Hematopoietic multipotent progenitor cell (in vitro differentiated cells): ENCODE measurements at regions not wholly inside any gene's neighbourhood (a gene's known extent, or its start where the extent isn't known, plus 50 kb on each side); places are given as distances from the start of the nearest gene placed in this dataset.
"Not testable (repeated sequence)": the region's sequence is repeated elsewhere in the genome, so short reads cannot be mapped to it uniquely, and the experiment has no call there.

ENCODE experiments used
- DNase-seq, 3 donors: peaks; one replicate each; pipeline ENCODE4 v3.0.0-alpha.2; 2011 to 2015; ENCODE audit warnings: low read depth in 2 of 3, low spot score in 2 of 3

DNA sequence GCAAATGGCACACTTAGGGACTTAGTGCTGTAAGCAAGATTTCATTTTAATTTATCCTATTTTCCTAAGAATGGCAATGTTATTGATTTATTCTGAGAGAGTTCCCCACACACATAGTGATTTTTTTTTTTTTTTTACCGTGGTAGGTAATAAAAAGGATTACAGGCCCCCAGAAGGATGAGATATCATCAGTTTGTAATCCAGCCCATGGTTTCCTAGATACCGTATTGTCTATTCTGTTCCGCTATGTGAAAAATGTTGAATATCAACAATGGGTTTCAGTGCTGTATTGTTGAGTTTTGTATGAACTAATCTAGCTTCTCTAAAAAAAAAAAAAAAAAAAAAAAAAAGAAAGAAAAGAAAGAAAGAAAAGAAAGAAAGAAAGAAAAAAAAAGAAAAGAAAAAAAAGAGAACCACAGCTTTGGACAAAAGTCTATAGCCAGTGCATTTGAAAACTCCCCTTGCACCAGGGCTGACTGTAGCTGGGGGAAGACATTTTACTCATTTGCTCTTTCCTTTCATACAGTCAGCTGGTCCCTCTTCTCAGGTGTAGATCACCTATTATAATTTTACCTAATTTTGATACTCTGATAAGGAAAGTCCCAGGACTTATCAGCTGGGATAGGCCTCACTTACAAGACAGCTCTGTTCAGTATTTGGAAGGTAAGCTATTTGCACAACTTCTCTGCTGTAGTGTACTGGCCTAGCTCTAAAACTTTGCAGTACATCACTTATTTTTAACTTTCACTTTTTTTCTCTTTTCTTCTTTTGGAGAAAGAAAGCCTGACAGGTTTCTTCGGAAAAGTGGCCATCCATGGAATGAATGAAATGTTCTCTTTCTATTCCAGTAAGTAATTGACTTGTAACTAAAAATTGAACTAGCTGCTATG, 101.4 kb upstream of the SOX2 start:
- DNase-seq: no peak

DNA sequence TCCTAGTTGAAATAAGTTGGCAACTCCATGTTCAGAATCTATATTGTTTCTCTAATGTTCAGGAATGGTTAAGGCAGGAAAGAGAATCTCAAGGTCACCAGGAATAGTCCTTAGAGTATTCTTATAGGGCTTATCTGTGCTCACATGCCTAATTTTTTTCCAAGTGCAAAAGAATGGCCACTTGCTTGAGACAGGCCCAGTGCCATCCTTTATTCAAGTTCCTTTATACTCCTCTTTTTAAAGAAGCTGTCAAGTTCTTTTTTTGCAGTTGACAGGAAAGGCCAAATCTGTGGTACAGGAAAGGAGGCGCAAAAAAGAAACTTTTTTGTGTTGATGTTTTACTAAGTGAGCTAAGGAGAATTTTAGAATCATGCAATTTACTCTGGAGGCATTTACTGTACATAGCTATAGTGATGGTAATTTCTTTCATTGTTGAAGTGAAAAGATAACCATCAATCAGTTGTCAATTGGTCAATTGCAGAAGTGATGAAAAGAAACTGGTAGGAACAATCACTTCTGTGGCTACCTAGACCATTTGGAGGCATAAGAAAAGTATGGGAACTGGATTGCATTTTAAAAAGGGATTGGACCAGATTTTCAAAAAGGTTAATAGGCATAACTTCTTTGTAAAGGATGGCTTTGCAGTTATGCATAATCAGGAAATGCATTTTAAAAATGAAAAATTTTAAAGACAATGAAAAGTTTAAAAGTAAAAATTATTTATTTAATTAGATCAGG, 102.5 kb upstream of the SOX2 start:
- DNase-seq: no peak

DNA sequence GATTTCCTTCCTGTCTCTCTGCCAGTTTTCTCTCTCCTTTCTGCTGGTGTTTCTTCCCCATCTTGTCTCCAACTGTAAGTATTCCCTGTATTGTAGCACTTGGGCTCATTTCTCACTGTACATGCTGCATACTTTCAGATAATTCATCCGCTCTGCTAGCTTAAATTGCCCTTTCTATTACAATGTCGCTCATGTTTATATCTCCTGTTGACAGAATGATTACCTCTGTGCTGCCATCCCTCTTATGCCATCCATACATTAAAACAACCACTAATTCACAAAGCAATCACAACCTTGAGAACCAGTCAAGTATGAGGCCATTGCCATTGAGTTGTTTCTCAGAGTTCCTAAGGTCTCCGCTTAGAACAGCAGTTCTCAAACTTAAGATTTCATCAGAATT, 107.5 kb upstream of the SOX2 start:
- DNase-seq: no peak

DNA sequence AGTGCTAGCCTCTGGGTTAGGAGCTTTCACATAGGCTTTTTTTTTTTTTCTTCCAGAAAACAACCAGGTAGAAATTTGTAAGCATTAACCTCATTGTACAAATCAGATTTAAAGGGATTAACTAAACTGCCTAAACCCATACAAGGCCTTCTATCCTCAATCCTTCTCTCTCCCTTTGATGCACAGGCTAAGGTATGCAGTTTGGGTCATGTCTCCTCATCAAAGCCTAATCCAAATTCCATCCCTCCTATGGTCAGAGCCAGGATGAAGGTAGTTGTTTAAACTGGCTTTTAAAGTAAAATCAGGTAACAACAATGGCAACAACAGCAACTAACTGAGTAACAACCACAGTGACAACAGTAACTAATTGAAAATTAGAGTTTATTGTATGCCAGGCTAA, 115.6 kb upstream of the SOX2 start:
- DNase-seq: no peak

DNA sequence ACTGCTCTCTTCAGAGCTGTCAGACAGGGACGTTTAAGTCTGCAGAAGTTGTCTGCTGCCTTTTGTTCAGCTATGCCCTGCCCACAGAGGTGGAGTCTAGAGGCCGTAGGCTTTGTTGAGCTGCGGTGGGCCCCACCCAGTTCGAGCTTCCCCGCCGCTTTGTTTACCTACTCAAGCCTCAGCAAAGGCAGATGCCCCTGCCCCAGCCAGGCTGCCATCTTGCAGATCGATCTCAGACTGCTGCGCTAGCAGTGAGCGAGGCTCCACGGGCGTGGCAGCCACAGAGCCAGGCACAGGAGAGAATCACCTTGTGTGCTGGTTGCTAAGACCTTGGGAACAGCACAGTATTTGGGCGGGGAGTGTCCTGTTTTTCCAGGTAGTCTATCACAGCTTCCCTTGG, 120.8 kb upstream of the SOX2 start:
- DNase-seq: not testable (repeated sequence)

DNA sequence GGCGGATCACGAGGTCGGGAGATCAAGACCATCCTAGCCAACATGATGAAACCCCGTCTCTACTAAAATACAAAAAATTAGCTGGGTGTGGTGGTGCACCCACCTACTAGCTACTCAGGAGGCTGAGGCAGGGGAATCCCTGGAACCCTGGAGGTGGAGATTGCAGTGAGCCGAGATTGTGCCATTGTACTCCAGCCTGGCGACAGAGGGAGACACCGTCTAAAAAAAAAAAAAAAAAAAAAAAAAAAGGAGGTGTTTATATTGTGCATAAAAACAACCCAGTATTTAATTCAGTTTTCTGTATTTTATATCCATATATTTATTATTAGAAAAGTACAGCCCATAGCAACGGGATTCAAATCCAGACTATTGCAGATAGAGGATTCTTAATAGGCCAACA, 129.1 kb upstream of the SOX2 start:
- no peak for DNase-seq

DNA sequence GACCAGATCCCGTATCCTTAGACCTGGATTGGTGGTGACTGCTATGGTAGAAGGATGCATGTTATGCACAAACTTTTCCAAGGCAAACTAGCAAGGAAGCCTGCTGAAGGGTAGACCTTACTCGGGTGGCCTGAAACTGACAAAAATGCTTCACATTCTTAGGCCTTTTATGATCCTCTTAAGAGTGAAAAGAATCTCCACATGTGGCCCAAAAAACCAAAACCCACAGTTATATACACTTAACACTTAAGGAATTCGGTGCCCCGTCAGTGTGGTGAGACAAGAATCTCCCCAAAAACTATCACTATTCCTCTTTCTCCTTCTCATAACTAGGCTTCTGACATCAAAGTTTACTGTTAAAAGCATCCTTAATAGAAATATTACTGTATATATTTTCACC, 130.1 kb upstream of the SOX2 start:
- no peak for DNase-seq

DNA sequence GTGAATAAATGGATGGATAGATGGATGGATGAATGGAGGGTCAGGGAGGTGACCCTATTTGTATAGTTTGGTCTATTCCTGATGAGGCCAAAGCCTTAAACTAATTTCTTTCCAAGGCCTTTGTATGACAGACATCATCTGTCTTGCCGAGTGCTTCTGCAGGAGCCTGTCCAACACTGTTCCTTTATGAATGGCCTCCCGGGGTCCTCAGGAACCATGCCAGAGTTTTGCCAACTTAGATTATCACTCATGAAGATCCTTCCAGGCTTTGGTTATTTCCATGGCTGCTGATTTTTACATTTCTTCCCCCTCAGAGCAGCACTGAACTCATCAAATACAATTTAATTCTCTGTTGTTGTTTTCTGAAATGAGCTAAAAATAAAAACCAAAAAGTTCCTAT, 133.0 kb upstream of the SOX2 start:
- DNase-seq: no peak

DNA sequence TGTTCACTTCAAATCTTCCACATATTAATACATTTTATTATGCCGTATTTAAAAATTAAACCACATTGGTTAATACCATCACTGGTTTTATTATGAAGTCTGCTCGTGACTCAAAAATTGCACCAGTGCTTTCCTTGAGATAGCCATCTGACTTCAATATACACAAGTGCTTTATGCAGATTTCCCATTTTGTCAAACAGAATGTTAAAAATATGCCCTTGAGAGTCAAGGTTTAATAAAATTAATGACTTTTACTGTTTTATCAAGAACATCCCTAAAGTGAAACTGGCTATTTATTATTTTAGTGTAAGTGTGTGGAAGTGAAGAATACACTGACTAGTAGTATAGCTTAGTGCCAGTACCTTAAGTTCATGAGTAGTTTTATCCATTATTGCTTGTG, 139.3 kb upstream of the SOX2 start:
- no peak for DNase-seq

DNA sequence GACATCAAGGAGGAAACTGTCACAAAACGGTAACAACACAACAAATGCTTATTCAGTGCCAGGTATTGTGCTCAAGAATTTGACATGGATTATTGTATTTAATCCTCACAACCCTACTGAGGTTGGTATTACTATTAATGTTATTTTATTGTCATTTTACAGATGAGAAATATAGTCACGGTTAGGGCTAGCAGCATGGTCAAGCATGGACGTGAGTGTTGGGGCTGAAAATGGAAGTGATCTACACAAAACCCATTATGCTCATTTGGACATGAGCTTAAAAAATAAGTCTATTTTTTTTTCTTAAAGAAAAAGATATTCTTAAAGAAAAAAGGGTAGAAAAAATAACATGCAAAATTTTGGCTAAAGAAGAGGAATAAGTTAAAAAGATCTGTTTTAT, 141.3 kb upstream of the SOX2 start:
- DNase-seq: no peak

DNA sequence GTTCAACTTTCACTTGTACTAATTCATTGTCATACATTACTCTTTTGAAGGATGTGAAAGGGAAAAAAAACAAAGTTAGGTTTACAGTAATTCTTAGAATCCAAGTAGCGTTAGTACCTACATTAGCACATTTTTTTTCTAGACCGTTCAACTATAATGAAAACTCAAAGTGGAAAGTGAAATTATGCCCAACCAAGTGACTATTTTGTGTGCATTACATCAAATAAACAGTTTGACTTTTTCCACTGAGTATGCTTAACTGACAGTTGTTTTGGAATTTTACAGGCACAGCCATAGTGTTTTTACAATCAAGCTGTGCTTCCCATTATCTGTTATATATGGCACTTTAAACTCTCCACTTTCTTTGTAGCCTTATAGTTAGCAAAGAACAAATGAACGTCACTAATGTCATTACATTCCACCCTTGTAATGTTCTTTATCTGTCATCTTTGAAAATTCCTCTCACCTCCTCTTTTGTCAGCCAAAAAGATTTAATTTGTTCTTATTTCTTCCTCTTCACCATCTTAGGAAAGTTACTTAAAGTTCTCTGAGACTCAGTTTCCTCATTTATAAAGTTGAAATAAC, 142.3 kb upstream of the SOX2 start:
- no peak for DNase-seq

DNA sequence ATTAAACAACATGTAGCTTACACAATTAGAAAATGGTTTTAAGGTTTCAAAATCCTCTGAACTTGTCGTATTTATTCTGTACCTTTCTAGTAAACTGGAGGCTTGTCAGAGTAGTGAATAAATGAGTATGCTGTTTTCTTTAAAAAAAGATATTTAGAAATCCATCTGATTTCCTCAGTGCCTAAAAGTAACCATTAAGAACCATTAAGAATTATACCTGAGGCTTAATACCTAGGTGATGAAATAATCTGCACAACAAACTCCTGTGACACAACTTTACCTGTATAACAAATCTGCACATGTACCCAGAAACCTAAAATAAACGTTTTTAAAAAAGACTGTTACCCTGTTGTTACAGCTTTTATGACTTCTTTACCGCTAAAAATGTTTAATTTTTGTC, 143.0 kb upstream of the SOX2 start:
- no peak for DNase-seq

DNA sequence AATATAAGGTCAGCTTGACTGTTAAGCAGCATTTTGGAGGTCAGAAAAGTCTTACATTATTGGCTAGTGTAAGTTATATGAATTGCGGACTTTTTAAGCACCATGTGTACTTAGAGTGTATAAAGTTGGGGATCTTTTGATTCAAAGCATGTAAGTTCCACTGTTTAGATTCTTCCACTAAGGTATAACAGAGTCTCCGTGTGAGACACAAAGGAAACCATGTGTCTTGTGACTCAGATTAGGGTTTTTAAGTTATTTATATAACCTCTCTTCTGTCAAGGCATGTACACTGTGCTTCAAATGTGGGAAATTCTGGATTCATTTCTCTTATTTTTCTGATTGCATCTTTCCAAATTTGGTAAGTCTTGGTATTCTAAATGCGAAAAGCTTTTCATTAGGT, 143.5 kb upstream of the SOX2 start:
- no peak for DNase-seq

DNA sequence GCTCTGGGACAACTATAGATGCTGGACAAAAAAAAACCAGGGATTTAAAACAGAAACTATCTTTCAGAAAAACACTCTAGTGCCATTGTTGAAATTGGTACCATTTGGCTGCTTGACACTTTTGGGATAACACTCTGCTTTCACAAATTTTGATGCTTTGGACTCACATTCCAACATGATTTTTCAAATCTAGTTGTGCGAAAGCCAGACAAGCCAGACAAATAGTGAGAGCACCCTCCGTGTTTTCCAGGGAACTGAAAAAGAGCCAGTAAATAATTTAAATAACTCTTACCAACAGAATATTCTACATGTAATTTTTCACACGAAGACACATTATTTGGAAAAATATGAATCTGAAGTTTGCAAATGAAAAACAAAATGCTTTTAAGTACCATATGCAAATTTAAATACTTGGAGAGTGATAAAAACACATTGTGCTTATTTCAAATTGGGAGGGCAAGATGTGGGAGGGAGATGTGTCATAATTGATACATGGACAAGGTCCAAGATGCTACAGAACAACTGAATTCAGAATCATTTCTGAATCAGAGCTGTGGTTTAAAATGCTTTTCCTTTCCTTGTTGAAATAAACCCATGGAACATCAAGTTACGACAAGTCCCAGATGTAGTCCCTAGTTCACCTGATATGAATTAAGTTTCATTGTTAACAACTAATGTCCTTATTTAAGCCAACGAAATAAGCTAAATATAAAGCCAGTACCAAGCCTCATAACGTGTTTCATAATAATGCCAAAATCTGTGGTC, 144.2 kb upstream of the SOX2 start:
- no peak for DNase-seq

DNA sequence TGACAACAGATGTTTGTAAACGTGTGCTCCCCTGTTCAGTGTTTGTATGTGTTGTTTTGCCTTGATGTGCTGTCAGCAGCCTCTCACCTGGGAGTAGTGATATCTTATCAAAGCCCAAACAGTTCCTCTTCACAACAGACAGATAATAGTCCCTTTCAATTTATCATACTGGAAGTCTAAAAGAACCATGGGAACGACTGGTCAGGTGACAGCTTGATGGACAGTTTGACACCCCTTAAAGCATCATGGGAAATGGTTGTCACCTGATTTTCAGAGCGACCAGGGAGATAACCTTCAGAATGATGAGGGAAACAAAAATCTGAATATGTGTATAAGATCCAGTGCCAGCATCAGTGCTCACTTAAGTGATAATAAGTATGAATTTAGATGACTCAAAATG, 146.3 kb upstream of the SOX2 start:
- DNase-seq: no peak

DNA sequence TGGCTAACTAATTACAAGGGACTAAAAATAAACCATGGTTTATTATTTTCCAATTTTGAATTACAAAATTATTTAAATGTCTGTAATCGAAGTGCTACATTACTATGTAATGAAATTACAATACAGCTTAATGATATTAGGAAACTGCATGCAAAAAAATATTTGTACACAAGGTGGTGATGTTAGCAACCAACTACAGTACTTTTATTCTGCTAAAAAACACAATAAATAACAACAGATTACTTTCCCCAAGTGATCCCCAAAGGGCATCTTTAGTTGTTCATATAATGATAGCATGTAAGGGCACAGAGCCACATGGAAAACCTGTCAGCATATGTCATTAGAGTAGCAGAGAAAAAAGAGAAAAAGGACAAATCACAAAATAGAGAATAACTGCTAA, 147.5 kb upstream of the SOX2 start:
- DNase-seq: no peak

DNA sequence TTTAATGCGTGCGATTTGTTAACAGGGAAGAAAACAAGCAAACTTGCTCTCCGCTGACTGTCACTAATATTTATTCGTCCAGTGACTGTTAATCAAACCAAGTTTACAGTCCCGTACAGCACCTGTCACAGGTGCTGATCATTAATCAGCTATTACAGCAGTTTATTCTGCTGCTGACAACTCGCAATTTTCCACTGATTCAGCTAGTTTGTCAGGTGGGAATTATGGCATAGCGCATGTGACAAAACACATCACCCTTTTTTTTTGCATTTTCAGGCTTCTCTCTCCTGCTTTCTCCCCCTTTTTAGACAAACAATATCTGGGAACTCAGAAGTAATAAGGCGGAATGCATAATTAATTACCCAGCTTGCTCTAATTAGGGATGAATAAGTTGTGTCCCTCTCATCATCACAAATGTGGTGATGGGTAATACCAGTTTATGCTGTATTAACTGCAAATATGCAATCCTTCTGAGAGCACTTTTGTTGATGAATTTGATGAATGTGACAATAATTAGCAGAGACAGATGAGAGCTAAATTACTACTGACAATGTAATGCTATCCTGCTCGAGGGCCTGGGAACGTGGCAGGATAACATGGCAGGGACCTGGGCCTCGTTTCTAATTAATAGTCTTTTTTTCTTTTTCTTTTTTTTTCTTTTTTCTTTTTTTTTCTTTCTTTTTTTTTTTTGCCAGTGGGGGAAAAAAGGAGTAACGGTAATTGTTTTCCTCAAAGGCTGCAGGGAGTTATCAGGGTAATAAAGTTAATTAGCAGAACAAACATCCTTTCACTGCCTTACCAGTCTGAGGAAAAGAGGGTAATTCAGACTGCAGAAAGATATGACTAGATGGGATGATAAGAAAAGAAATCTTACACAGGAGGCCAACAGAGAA, 150.3 kb upstream of the SOX2 start:
- no peak for DNase-seq

DNA sequence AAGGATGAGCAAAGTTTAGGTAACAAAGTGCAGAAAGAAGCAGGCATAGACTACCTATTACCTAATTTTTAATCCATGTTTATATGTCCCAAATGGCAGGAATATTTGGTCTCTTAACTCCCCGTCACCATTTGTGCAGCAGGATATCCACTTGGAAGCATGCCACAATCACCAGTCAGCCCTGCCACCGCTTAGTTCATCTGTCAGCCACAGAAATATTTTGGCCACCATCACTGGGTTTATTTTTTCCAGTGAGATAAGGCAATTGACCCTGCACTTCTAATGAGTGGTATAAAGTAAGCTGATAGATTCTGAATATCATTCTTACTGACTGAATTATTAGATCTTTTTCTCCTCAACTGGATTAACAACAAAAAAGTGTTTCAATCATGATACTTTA, 152.9 kb upstream of the SOX2 start:
- no peak for DNase-seq

DNA sequence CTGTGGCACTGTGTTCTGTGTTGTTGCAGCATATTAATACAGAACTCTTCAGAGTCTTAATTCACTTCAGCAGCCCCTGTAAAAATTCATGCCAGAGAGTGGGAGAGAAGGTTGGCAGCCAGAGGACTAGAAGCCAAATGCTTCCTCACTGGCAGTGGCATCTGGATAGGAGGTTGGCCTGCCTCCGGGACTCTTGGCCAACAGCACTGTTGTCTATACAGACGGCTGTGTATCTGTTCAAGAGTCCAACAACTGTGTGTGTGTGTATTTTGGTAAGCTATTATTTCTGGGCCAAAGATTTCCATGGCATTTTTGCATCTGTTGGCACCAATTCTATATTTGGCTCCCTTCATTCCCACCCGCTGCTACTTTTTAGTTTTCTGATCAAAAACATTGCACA, 156.0 kb upstream of the SOX2 start:
- no peak for DNase-seq

DNA sequence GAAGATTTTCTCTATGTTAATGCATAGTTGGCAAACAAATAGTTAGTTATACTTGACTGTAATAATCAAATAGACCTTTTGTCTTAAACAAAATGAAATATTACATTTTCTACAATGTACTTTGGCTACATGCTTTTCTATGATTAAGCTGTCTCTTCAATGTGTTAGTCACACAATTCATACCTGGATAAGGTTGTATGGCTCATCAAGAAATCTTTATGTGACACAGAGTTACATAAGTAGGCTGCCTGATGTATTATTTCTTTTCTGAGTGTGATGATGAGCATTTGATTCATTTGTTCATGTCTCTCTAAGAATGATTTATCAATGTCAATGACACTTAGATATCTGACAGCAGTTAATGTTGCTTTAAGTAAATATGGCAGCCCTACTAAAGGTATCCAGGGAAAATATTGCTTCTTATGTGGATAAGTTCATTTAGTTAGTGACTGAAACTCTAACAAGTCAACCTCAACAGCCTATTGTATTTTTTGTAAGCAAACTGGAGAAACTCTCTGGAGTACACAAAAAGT, 157.4 kb upstream of the SOX2 start:
- DNase-seq: no peak
